ENCODE measurements at regions not wholly inside any gene's neighbourhood (a gene's known extent, or its start where the extent isn't known, plus 50 kb on each side); places are given as distances from the start of the nearest gene placed in this dataset.

- intact Hi-C loops (cut with DNase I; ENCODE audit: low total_unique reads), result no loop called here
- TF ChIP-seq POLR2A (IDR thresholded peaks at IDR 0.05), result no peak
- TF ChIP-seq CTCF (IDR thresholded peaks at IDR 0.05), result no peak
- no peak for TF ChIP-seq POLR2AphosphoS5 (IDR thresholded peaks at IDR 0.05)
- no peak for TF ChIP-seq EP300 (IDR thresholded peaks at IDR 0.05)
Observed at GRCh38 chrX:126395909-126396308, 156.7 kb downstream of the DCAF12L1 start.

GRCh38 chrX:126394681-126395080 is 157.9 kb downstream of the DCAF12L1 start:
- Histone ChIP-seq H3K27ac (no peak overlapping the region), H3K36me3 (no peaks in the 10 kb centered on the region), H3K4me3 (no peak overlapping the region), H3K9me3 (no peaks in the 10 kb centered on the region), H3K4me1 (no peaks in the 10 kb centered on the region), H3K27me3 (no peaks in the 10 kb centered on the region)
- 33 to 65% (median 52%) methylated on average over 2 of the region's 2 CpGs for WGBS, 5 donors
- TF ChIP-seq POLR2A (IDR thresholded peaks at IDR 0.05) (no peak), EP300 (IDR thresholded peaks at IDR 0.05) (no peak), CTCF (IDR thresholded peaks at IDR 0.05) (no peak), POLR2AphosphoS5 (IDR thresholded peaks at IDR 0.05) (no peak)
- intact Hi-C loops (cut with DNase I; ENCODE audit: low total_unique reads), result no loop called here
- DNase-seq, result peak in 1 of 2 donors; percentile 2

More at GRCh38 chrX:126395909-126396308, 156.7 kb downstream of the DCAF12L1 start:
- H3K9me3 ChIP-seq, result no peaks in the 10 kb centered on the region
- no peak for DNase-seq
- no peak overlapping the region for H3K4me3 ChIP-seq
- H3K4me1 ChIP-seq, result no peaks in the 10 kb centered on the region
- H3K27me3 ChIP-seq, result no peaks in the 10 kb centered on the region
- no peak overlapping the region for H3K27ac ChIP-seq
- H3K36me3 ChIP-seq, result no peaks in the 10 kb centered on the region

- Histone ChIP-seq H3K4me1 (no peaks in the 10 kb centered on the region), H3K27me3 (no peaks in the 10 kb centered on the region), H3K36me3 (no peaks in the 10 kb centered on the region), H3K9me3 (no peaks in the 10 kb centered on the region), H3K27ac (no peak overlapping the region), H3K4me3 (no peak overlapping the region)
- TF ChIP-seq CTCF (IDR thresholded peaks at IDR 0.05) (no peak), POLR2A (IDR thresholded peaks at IDR 0.05) (no peak), EP300 (IDR thresholded peaks at IDR 0.05) (no peak), POLR2AphosphoS5 (IDR thresholded peaks at IDR 0.05) (no peak)
- peak in 1 of 2 donors; percentile 3 for DNase-seq
- WGBS, 5 donors, result 56 to 84% (median 64%) methylated on average over 3 of the region's 3 CpGs
- intact Hi-C loops (cut with DNase I; ENCODE audit: low total_unique reads), result no loop called here
Observed at GRCh38 chrX:126393284-126393683, 159.3 kb downstream of the DCAF12L1 start.

GRCh38 chrX:126376465-126376864 is 176.1 kb downstream of the DCAF12L1 start:
- Histone ChIP-seq H3K4me3 (no peak overlapping the region), H3K9me3 (peaks cover 0 to 10% (median 5%) of the 10 kb centered on the region in 4 donors), H3K4me1 (no peaks in the 10 kb centered on the region), H3K36me3 (no peaks in the 10 kb centered on the region), H3K27me3 (no peaks in the 10 kb centered on the region), H3K27ac (no peak overlapping the region)
- TF ChIP-seq POLR2A (IDR thresholded peaks at IDR 0.05) (no peak), EP300 (IDR thresholded peaks at IDR 0.05) (no peak), CTCF (IDR thresholded peaks at IDR 0.05) (no peak)
- 77 to 91% (median 80%) methylated on average over 1 to 3 of the region's 3 CpGs for WGBS, 5 donors
- no peak for DNase-seq
- intact Hi-C loops (cut with DNase I; ENCODE audit: low total_unique reads), result no loop called here

Measured in stomach (tissue), 8 donors.